SHP77 treated with DMSO at 0.1 percent for 48 hours (cell line): ENCODE measurements at regions not wholly inside any gene's neighbourhood (a gene's known extent, or its start where the extent isn't known, plus 50 kb on each side); places are given as distances from the start of the nearest gene placed in this dataset.
"Not testable (repeated sequence)": the region's sequence is repeated elsewhere in the genome, so short reads cannot be mapped to it uniquely, and the experiment has no call there.

Source experiments
- DNase-seq: peaks from one replicate; lab custom pipeline; 2025; lab: John Stamatoyannopoulos, UW

GRCh38 chr11:87463486-87464102 lies 425.9 kb downstream of the TMEM135 start:
- peak; percentile 11 for DNase-seq

- DNase-seq = no peak
Measured at GRCh38 chr11:87462171-87462570, 424.4 kb downstream of the TMEM135 start.

- no peak for DNase-seq
Measured at GRCh38 chr11:87460842-87461637, 423.3 kb downstream of the TMEM135 start.

- DNase-seq = no peak
Measured at GRCh38 chr11:87460279-87460678, 422.5 kb downstream of the TMEM135 start.

GRCh38 chr11:87459351-87459750 lies 421.6 kb downstream of the TMEM135 start:
- no peak for DNase-seq

GRCh38 chr11:87456499-87456898 lies 418.8 kb downstream of the TMEM135 start:
- DNase-seq = no peak

GRCh38 chr11:87455180-87455579 lies 417.4 kb downstream of the TMEM135 start:
- no peak for DNase-seq

GRCh38 chr11:87454241-87454640 lies 416.5 kb downstream of the TMEM135 start:
- no peak for DNase-seq

GRCh38 chr11:87453531-87454089 lies 415.9 kb downstream of the TMEM135 start:
- no peak for DNase-seq

- DNase-seq = not testable (repeated sequence)
Measured at GRCh38 chr11:87452025-87452424, 414.3 kb downstream of the TMEM135 start.

GRCh38 chr11:87451395-87451794 lies 413.7 kb downstream of the TMEM135 start:
- no peak for DNase-seq

GRCh38 chr11:87447606-87448005 lies 409.9 kb downstream of the TMEM135 start:
- no peak for DNase-seq

GRCh38 chr11:87444993-87445392 lies 407.3 kb downstream of the TMEM135 start:
- no peak for DNase-seq

- DNase-seq = no peak
Measured at GRCh38 chr11:87443707-87444106, 406.0 kb downstream of the TMEM135 start.

GRCh38 chr11:87440076-87440770 lies 402.5 kb downstream of the TMEM135 start:
- DNase-seq = no peak

- no peak for DNase-seq
Measured at GRCh38 chr11:87438416-87438815, 400.7 kb downstream of the TMEM135 start.

GRCh38 chr11:87437844-87438223 lies 400.1 kb downstream of the TMEM135 start:
- no peak for DNase-seq

GRCh38 chr11:87437133-87437843 lies 399.6 kb downstream of the TMEM135 start:
- no peak for DNase-seq

- no peak for DNase-seq
Measured at GRCh38 chr11:87432022-87432421, 394.3 kb downstream of the TMEM135 start.

- DNase-seq = no peak
Measured at GRCh38 chr11:87431392-87431791, 393.7 kb downstream of the TMEM135 start.

GRCh38 chr11:87430821-87431220 lies 393.1 kb downstream of the TMEM135 start:
- no peak for DNase-seq

GRCh38 chr11:87429996-87430395 lies 392.3 kb downstream of the TMEM135 start:
- no peak for DNase-seq
